ENCODE measurements at regions not wholly inside any gene's neighbourhood (a gene's known extent, or its start where the extent isn't known, plus 50 kb on each side); places are given as distances from the start of the nearest gene placed in this dataset.

DNA sequence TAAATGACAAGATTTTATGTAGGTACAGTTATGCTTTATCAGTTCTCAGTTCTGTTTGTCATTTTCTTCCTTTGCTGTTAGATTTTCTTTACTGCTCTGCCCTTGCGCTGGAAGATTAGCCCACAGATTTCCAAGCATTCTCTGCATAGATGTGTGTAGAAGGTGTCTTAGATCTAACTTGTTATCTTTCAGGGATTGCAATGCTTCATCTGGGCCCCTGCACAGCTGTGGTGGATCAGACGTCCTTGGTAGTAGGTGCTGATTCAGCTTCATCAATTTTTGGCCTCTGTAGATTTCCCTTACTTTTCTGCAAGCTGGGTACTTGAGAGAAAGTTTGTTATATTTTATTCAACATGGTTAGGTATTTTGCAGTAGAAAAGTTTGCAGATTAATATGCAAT, 115.3 kb upstream of the LINC00305 start:
- TF ChIP-seq POLR2A (IDR thresholded peaks at IDR 0.05): no peak
- TF ChIP-seq, protein P1, sequence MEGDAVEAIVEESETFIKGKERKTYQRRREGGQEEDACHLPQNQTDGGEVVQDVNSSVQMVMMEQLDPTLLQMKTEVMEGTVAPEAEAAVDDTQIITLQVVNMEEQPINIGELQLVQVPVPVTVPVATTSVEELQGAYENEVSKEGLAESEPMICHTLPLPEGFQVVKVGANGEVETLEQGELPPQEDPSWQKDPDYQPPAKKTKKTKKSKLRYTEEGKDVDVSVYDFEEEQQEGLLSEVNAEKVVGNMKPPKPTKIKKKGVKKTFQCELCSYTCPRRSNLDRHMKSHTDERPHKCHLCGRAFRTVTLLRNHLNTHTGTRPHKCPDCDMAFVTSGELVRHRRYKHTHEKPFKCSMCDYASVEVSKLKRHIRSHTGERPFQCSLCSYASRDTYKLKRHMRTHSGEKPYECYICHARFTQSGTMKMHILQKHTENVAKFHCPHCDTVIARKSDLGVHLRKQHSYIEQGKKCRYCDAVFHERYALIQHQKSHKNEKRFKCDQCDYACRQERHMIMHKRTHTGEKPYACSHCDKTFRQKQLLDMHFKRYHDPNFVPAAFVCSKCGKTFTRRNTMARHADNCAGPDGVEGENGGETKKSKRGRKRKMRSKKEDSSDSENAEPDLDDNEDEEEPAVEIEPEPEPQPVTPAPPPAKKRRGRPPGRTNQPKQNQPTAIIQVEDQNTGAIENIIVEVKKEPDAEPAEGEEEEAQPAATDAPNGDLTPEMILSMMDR (IDR thresholded peaks at IDR 0.05): no peak
- Histone ChIP-seq H3K27me3 (no peaks in the 10 kb centered on the region), H3K4me1 (no peaks in the 10 kb centered on the region)

DNA sequence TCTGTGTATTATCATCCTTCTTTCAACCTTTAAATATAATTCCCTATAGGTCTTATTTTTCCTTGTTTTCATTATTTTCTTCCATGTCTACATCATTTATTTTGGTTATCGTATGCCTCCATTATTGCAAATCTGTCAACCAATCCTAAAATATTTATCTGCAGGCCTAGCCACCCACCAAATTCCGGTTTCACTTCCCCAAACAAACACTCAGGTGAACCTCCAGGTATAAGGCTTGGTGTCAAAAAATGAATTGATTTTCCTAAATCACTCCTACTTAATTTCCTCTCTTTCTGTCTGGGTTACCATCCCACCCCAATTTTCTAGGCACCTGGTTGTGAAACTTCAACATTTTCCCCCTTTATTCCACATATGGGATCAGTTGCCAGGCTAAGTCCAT, 111.9 kb upstream of the LINC00305 start:
- Histone ChIP-seq H3K4me1 (no peaks in the 10 kb centered on the region), H3K9me3 (no peaks in the 10 kb centered on the region), H3K4me3 (no peak overlapping the region), H3K27ac (no peak overlapping the region), H3K36me3 (no peaks in the 10 kb centered on the region), H3K27me3 (no peaks in the 10 kb centered on the region)
- TF ChIP-seq, protein P1 (IDR thresholded peaks at IDR 0.05): no peak
- TF ChIP-seq POLR2A (IDR thresholded peaks at IDR 0.05): no peak
- no peak for DNase-seq

More for the DNA sequence above, 115.3 kb upstream of the LINC00305 start:
- DNase-seq: no peak
- no peak overlapping the region for H3K27ac ChIP-seq
- no peaks in the 10 kb centered on the region for H3K9me3 ChIP-seq
- no peaks in the 10 kb centered on the region for H3K36me3 ChIP-seq
- no peak overlapping the region for H3K4me3 ChIP-seq

DNA sequence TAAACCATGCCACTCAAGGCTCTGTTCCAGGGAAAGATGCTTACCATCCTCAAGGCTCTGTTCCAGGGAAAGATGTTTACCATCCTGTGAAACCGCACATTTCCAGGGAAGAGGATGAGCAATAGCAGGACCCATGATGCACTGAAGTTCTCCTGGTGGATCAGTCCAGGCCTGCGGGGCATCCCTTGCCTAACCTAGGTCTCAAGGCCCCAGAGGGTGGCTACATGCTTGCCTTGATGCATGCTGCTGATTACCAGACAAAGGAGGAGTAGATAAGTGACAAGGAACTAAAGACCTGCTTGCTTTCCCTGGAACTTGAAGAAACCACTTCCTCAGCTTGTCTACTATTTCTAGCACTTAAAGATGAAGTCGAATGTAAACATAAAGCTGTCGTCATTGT, 111.0 kb upstream of the LINC00305 start:
- Histone ChIP-seq H3K4me3 (no peak overlapping the region), H3K9me3 (no peaks in the 10 kb centered on the region), H3K27ac (no peak overlapping the region), H3K27me3 (no peaks in the 10 kb centered on the region), H3K36me3 (no peaks in the 10 kb centered on the region), H3K4me1 (no peaks in the 10 kb centered on the region)
- DNase-seq: no peak
- TF ChIP-seq, protein P1 (IDR thresholded peaks at IDR 0.05): no peak
- TF ChIP-seq POLR2A (IDR thresholded peaks at IDR 0.05): no peak

DNA sequence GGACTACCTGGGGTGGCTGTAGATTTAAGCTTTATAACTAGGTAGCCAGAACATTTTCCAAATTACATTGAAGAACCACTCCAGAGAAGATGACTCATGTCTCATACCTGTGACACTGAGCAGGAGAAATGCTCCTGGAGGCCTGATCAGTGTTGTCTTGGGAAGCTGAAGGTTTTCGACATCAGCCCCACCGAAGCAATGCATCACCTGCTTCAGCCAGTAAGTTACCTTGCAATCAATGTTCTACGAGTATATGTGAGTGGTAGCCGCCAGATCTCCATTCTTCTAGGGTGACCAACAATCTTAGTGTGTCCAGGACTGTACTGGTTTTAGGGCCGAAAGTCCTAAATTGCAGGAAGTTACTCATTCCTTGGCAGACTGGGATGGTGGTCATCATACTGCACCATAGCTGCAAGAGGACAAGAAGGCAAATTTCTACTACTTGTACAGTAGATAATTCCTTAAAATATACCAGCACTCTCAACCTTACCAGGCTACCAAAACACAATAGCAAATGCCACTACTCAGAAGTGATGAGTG, 109.3 kb upstream of the LINC00305 start:
- Histone ChIP-seq H3K27me3 (no peaks in the 10 kb centered on the region), H3K27ac (no peak overlapping the region), H3K36me3 (no peaks in the 10 kb centered on the region), H3K4me3 (no peak overlapping the region), H3K4me1 (no peaks in the 10 kb centered on the region), H3K9me3 (no peaks in the 10 kb centered on the region)
- TF ChIP-seq, protein P1 (IDR thresholded peaks at IDR 0.05): no peak
- TF ChIP-seq POLR2A (IDR thresholded peaks at IDR 0.05): no peak
- DNase-seq: no peak

DNA sequence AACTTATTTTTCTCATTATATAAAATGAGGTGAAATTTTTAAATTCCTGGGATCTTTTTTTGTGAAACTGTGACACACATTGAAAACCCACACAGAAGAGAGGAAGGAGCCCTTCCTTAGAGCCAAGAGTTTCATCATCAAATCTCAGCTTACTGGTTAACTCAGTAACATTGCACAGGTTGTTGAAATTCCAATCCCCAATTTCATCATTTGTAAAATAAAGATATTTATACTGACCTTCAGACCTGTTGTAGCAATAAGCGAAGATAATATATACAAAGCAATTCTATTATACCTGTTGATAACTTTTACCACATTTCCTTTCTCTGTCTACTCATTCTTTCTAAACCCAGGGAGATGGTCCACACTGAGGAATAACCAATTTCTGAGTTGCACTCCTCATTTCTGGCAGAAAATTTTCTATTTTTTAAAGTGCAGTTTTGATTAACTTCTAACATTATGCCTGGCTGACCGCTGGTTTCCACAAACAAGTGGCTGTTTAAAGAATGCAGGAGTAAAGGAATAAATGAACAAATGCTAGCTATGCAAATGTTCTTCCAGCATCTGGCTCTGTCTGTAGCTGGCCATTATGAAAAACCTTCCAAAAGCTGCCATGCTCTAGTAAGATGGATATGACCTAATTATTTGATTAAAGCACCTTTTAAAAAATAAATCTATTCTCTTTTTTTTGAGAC, 105.7 kb upstream of the LINC00305 start:
- H3K27me3 ChIP-seq: no peaks in the 10 kb centered on the region
- TF ChIP-seq, protein P1 (IDR thresholded peaks at IDR 0.05): no peak
- no peaks in the 10 kb centered on the region for H3K4me1 ChIP-seq
- H3K9me3 ChIP-seq: no peaks in the 10 kb centered on the region
- no peak for DNase-seq
- H3K27ac ChIP-seq: no peak overlapping the region
- H3K4me3 ChIP-seq: no peak overlapping the region
- H3K36me3 ChIP-seq: no peaks in the 10 kb centered on the region

Measured in Peyer's patch (tissue), 4 donors.